Gastrocnemius medialis (tissue), 4 donors: ENCODE measurements at regions not wholly inside any gene's neighbourhood (a gene's known extent, or its start where the extent isn't known, plus 50 kb on each side); places are given as distances from the start of the nearest gene placed in this dataset.
A peak's percentile ranks its signal among the peaks of the same experiment; 100 is the strongest.

Source experiments
- ATAC-seq, 2 donors: fragments of 150-250 bp; one replicate each; pipeline ENCODE4 v1.9.1; 2016
- DNase-seq, 2 donors: peaks; one replicate each; pipeline ENCODE4 v3.0.0-alpha.2; 2019
- H3K27ac ChIP-seq, 4 donors: fragments of 200-600 bp; sonication (generic); 1 replicate in 1 of 4; 2 replicates in 3 of 4; pipeline ENCODE4 v1.5.1; 2016 to 2018; ENCODE audit warnings: mild to moderate bottlenecking in 2 of 4, moderate library complexity in 1 of 4
- H3K27me3 ChIP-seq, 3 donors: fragments of 200-600 bp; sonication (generic) in 2 of 3; 1 replicate in 1 of 3; 2 replicates in 2 of 3; pipeline versions ENCODE4 v1.5.1 to v1.6.0; 2016 to 2019; ENCODE audit warnings: mild to moderate bottlenecking in 1 of 3, moderate library complexity in 1 of 3
- H3K36me3 ChIP-seq, 2 donors: fragments of 200-600 bp; sonication (generic) in 1 of 2; one replicate each; pipeline ENCODE4 v1.5.1; 2017 to 2018
- H3K4me1 ChIP-seq, 2 donors: fragments of 200-600 bp; sonication (generic) in 1 of 2; one replicate each; pipeline ENCODE4 v1.5.1; 2016 to 2017; ENCODE audit warnings: mild to moderate bottlenecking in 2 of 2
- H3K4me3 ChIP-seq, 4 donors: fragments of 200-600 bp; sonication (generic) in 3 of 4; 1 replicate in 1 of 4; 2 replicates in 3 of 4; pipeline ENCODE4 v1.5.1; 2016 to 2019; ENCODE audit warnings: mild to moderate bottlenecking in 2 of 4
- H3K9me3 ChIP-seq, 3 donors: fragments of 200-600 bp; sonication (generic) in 2 of 3; 1 replicate in 1 of 3; 2 replicates in 2 of 3; pipeline ENCODE4 v1.5.1; 2016 to 2019
- POLR2A ChIP-seq, 2 donors: fragments of 450-650 bp; IDR thresholded peaks; one replicate each; pipeline ENCODE4 v1.6.1; 2017; ENCODE audit warnings: antibody characterized with exemption in 2 of 2, mild to moderate bottlenecking in 2 of 2, moderate library complexity in 2 of 2
- in situ Hi-C, 4 donors: fragments of 200-750 bp; cut with MboI; loops; one replicate each; pipeline versions ENCODE4 v1.15.0 to v1.8.0; 2017; ENCODE audit warnings: low sequenced_read_pairs in 4 of 4
- intact Hi-C: fragments of 100-400 bp; cut with DNase I; formaldehyde crosslinking; loops from one replicate; pipeline ENCODE4 v1.15.1; 2023; ENCODE audit warnings: low total_unique reads
- TF ChIP-seq, protein P1 (sequence below), 5 experiments: fragments of 450-650 bp in 3 of 5; fragments of 200-600 bp in 2 of 5; sonication (generic) in 2 of 5; IDR thresholded peaks in 4 of 5; conservative IDR thresholded peaks in 1 of 5; 1 replicate in 4 of 5; 2 replicates in 1 of 5; pipeline ENCODE4 v1.5.1; 2016 to 2019; ENCODE audit warnings: antibody characterized with exemption in 5 of 5, mild to moderate bottlenecking in 3 of 5, moderate library complexity in 3 of 5

- no peak for TF ChIP-seq POLR2A (IDR thresholded peaks at IDR 0.05)
- TF ChIP-seq, protein P1, sequence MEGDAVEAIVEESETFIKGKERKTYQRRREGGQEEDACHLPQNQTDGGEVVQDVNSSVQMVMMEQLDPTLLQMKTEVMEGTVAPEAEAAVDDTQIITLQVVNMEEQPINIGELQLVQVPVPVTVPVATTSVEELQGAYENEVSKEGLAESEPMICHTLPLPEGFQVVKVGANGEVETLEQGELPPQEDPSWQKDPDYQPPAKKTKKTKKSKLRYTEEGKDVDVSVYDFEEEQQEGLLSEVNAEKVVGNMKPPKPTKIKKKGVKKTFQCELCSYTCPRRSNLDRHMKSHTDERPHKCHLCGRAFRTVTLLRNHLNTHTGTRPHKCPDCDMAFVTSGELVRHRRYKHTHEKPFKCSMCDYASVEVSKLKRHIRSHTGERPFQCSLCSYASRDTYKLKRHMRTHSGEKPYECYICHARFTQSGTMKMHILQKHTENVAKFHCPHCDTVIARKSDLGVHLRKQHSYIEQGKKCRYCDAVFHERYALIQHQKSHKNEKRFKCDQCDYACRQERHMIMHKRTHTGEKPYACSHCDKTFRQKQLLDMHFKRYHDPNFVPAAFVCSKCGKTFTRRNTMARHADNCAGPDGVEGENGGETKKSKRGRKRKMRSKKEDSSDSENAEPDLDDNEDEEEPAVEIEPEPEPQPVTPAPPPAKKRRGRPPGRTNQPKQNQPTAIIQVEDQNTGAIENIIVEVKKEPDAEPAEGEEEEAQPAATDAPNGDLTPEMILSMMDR (IDR thresholded peaks at IDR 0.05 in 4 of 5, conservative IDR thresholded peaks at IDR 0.05 in 1 of 5): no peak
- no peaks in the 10 kb centered on the region for H3K4me1 ChIP-seq
- H3K9me3 ChIP-seq: no peaks in the 10 kb centered on the region
- H3K27me3 ChIP-seq: no peaks in the 10 kb centered on the region
- no peaks in the 10 kb centered on the region for H3K36me3 ChIP-seq
- no peak for DNase-seq
- no peak overlapping the region for H3K4me3 ChIP-seq
- no peak for ATAC-seq
- in situ Hi-C loops: no loop called here
- intact Hi-C loops: no loop called here
- no peak overlapping the region for H3K27ac ChIP-seq
Measured at GRCh38 chr19:31439270-31439573, 90.0 kb upstream of the TSHZ3 start.

GRCh38 chr19:31444931-31445330 is 95.7 kb upstream of the TSHZ3 start:
- DNase-seq (no peak), ATAC-seq (no peak)
- intact Hi-C loops: no loop called here
- H3K4me1 ChIP-seq: no peaks in the 10 kb centered on the region
- TF ChIP-seq, protein P1 (IDR thresholded peaks at IDR 0.05 in 4 of 5, conservative IDR thresholded peaks at IDR 0.05 in 1 of 5): no peak
- TF ChIP-seq POLR2A (IDR thresholded peaks at IDR 0.05): no peak
- no peaks in the 10 kb centered on the region for H3K36me3 ChIP-seq
- H3K27me3 ChIP-seq: no peaks in the 10 kb centered on the region
- H3K4me3 ChIP-seq: no peak overlapping the region
- H3K27ac ChIP-seq: no peak overlapping the region
- no peaks in the 10 kb centered on the region for H3K9me3 ChIP-seq
- in situ Hi-C loops: no loop called here

- Histone ChIP-seq H3K9me3 (no peaks in the 10 kb centered on the region), H3K4me3 (no peak overlapping the region), H3K4me1 (no peaks in the 10 kb centered on the region), H3K36me3 (no peaks in the 10 kb centered on the region), H3K27me3 (no peaks in the 10 kb centered on the region), H3K27ac (no peak overlapping the region)
- in situ Hi-C loops (no loop called here), intact Hi-C loops (no loop called here)
- TF ChIP-seq POLR2A (IDR thresholded peaks at IDR 0.05): no peak
- TF ChIP-seq, protein P1 (IDR thresholded peaks at IDR 0.05 in 4 of 5, conservative IDR thresholded peaks at IDR 0.05 in 1 of 5): no peak
- no peak for DNase-seq
- ATAC-seq: no peak
Measured at GRCh38 chr19:31445406-31445805, 96.2 kb upstream of the TSHZ3 start.

DNA sequence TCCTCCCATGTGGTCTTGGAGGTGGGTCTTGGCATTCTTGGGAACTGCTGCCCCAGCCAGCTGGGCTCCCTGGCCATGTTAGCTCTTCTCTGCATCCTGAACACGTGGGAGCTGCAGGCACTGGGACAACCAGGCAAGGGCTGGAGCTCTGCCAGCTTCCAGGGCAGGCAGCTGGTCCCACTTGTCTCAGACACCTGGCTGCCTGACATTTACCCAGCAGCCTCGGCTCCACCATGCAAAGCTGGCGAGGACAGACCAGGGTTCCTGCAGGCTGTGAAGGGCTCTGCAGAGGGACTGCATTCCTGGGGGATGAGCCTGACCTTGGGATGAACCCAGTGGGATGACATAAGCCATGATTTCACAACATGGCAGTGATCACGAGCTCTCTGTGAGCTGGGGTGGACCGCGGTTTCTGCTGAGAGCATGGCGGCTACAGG is 99.0 kb upstream of the TSHZ3 start:
- intact Hi-C loops: no loop called here
- no peak overlapping the region for H3K4me3 ChIP-seq

GRCh38 chr19:31449379-31449778 is 100.1 kb upstream of the TSHZ3 start:
- in situ Hi-C loops (no loop called here), intact Hi-C loops (no loop called here)
- ATAC-seq (no peak), DNase-seq (no peak)
- TF ChIP-seq, protein P1 (IDR thresholded peaks at IDR 0.05 in 4 of 5, conservative IDR thresholded peaks at IDR 0.05 in 1 of 5): no peak
- no peak for TF ChIP-seq POLR2A (IDR thresholded peaks at IDR 0.05)
- no peak overlapping the region for H3K4me3 ChIP-seq
- no peaks in the 10 kb centered on the region for H3K36me3 ChIP-seq
- H3K9me3 ChIP-seq: no peaks in the 10 kb centered on the region
- H3K27me3 ChIP-seq: no peaks in the 10 kb centered on the region
- H3K27ac ChIP-seq: no peak overlapping the region
- no peaks in the 10 kb centered on the region for H3K4me1 ChIP-seq

More for the DNA sequence above, 99.0 kb upstream of the TSHZ3 start:
- Histone ChIP-seq H3K27me3 (no peaks in the 10 kb centered on the region), H3K27ac (peak overlapping the region in 2 of 4 donors; percentile 8 to 33), H3K4me1 (no peaks in the 10 kb centered on the region), H3K9me3 (no peaks in the 10 kb centered on the region), H3K36me3 (no peaks in the 10 kb centered on the region)
- in situ Hi-C loops: no loop called here
- ATAC-seq (peak; percentile 72), DNase-seq (peak; percentile 27 to 55)
- no peak for TF ChIP-seq POLR2A (IDR thresholded peaks at IDR 0.05)
- TF ChIP-seq, protein P1 (IDR thresholded peaks at IDR 0.05 in 4 of 5, conservative IDR thresholded peaks at IDR 0.05 in 1 of 5): no peak
